Glomerular visceral epithelial cell (primary cell): ENCODE measurements at regions not wholly inside any gene's neighbourhood (a gene's known extent, or its start where the extent isn't known, plus 50 kb on each side); places are given as distances from the start of the nearest gene placed in this dataset.
"Not testable (repeated sequence)": the region's sequence is repeated elsewhere in the genome, so short reads cannot be mapped to it uniquely, and the experiment has no call there.

ENCODE experiments used
- DNase-seq: peaks from one replicate; pipeline ENCODE4 v3.0.0-alpha.2; 2016; ENCODE audit errors: extremely low spot score

- no peak for DNase-seq
Measured at GRCh38 chr6:67224989-67225388, 1410.1 kb upstream of the ADGRB3 start.

GRCh38 chr6:67221226-67221625 is 1413.9 kb upstream of the ADGRB3 start:
- no peak for DNase-seq

DNA sequence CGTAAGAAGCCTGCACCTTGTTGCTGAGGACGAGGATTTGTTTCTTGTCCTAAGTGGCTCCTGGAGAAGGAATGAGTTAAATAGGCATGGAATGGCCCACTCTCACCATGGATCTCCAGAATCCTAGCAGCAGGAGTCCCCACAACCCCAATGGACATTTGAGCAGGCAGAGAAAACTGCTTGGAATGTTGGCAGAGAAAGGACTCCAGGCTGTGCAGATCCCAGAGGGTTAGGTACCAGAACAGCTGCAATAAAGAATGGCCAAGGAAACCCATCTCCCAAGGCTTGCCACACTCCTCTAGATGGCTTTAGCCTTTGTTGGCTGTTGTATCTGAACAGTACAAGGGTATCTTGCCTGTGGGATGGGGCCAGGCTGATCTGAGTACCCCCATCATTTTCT is 1415.7 kb upstream of the ADGRB3 start:
- no peak for DNase-seq

GRCh38 chr6:67212584-67212983 is 1422.5 kb upstream of the ADGRB3 start:
- DNase-seq = no peak

GRCh38 chr6:67210450-67210849 is 1424.6 kb upstream of the ADGRB3 start:
- peak; percentile 5 for DNase-seq

GRCh38 chr6:67201563-67201962 is 1433.5 kb upstream of the ADGRB3 start:
- DNase-seq = no peak

DNA sequence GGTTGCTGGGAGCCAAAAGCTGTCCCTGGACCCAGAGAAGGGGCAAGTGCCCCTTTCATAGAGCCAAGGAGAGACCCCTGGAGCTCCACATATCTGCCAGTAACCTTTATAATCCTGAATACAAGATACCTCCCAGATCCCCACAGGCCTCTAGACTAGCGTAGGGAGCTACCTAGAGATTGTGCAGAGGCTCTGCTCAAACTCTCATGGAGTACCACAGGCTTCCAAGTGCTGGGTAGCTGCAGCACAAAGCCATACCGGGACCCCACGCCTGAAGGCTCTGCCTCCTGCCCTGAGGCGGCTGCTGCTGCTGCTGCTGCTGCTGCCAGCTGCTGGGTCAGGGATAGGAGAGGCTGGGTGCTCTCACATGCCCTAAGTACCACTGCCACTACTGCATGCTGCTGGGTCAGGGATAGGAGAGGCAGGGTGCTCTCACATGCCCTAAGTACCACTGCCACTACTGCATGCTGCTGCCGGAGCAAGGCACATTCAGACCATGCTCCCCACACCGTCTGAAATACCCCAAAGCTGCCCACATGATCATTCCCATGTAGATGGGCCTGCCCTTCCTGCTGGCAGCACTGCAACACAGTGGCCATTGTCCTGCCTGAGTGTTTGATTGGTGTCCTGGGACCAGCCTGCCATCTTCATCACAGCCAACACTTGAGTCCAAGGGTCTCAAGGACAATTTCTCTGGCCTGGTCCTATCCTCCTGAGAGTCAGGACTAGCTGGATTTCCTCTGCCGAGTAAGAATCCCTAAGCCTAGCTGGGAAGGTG is 1434.3 kb upstream of the ADGRB3 start:
- no peak for DNase-seq

- DNase-seq = no peak
Measured at GRCh38 chr6:67199425-67199824, 1435.7 kb upstream of the ADGRB3 start.

DNA sequence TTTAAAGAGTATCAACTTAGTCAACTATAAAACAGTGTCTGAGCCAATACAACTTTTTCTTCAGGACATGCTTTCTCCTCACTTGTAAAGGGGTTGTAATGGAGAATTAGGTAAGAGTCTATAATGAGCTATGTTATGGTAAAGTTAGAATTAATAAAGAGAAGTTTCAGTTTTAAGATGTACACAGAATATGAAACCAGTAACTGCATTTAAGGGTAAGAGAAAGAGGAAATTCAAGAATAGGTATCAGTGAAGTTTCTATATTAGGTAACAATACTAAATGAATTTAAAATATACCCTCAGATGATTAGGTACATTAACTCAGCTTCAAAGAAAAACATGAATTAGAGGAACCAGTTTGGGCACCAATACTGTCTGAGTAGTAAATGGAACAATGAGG is 1444.3 kb upstream of the ADGRB3 start:
- no peak for DNase-seq

GRCh38 chr6:67184405-67184804 is 1450.7 kb upstream of the ADGRB3 start:
- DNase-seq = no peak

- no peak for DNase-seq
Measured at GRCh38 chr6:67175101-67175500, 1460.0 kb upstream of the ADGRB3 start.

- no peak for DNase-seq
Measured at GRCh38 chr6:67165606-67166005, 1458.6 kb upstream of the EYS start.

- no peak for DNase-seq
Measured at GRCh38 chr6:67160820-67161219, 1453.8 kb upstream of the EYS start.

DNA sequence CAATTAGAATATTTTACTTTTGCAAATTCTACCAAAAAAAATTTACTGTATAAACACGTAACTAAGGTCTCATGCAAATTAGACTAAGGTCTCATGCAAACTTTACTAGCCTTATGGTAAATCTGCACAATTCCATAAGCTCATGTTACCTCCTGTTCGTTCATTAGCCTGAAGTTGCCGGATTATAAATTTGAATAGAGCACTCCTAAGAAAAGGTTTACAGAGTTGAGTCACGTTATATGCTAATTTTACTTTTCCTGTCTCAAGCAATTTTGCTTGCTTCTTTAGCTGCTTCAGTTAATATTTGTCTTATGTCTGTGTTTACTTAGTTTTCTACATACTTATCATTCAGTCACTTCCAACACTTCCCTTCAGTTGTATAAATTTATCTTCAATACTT is 1434.0 kb upstream of the EYS start:
- no peak for DNase-seq

DNA sequence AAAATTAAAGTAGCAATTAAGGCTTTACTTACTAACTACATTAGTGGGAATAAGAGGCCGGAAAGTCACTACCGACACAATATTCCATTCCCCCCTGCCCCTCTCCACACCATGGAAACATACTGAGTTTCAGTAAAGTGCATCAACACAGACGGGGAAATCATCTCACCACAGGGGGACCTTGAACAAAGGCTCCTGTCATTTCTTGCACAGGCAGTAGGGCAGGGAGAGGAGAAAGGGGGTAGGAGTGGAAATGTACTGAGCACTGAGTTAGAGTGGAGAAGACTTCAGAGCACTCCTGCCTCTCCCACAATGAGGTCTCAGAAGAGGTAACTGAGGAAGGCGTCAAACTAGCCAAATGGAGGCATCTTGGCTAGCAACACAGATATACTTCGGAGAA is 1426.9 kb upstream of the EYS start:
- DNase-seq = no peak

- DNase-seq = no peak
Measured at GRCh38 chr6:67131827-67132226, 1424.8 kb upstream of the EYS start.

DNA sequence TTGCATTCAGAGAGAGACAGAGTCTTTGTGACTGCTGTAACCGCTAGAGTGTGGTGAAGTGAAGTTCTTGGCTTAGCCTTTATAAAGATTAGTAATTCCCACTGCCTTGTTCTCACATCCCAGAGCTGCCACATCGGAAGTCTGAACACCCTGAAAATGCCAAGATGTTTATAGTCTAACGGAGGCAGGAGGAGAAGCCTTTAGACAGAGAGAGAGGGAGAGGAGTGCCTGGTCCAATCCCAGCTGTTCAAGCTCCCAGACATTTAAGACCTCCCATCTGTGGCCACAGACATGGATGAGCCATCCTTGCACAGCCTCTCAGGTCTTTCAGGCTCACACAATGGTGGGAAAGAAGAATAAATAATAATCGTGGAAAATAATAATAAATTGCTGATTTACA is 1422.8 kb upstream of the EYS start:
- DNase-seq = no peak

GRCh38 chr6:67127041-67127440 is 1420.0 kb upstream of the EYS start:
- no peak for DNase-seq

- DNase-seq = no peak
Measured at GRCh38 chr6:67121115-67121514, 1414.1 kb upstream of the EYS start.

DNA sequence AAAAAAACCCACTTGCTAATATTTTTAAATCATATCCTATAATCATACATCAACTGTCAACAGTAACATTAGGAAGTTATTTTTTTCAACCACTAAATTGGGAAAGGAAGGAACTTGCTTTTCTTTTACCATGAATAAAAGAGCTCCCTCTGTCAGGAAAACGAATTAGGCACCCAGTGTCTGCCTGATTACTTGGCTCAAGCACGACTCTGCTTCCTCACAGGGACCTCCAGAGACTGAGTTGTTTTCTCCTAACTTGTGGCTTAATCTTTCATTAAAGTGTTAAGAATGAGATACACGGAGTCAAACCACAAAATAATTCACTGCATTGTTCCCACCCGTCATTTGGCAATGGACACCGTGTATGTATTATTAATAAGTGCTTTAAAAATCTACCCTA is 1405.1 kb upstream of the EYS start:
- DNase-seq = no peak

GRCh38 chr6:67102743-67103142 is 1395.7 kb upstream of the EYS start:
- DNase-seq = no peak

DNA sequence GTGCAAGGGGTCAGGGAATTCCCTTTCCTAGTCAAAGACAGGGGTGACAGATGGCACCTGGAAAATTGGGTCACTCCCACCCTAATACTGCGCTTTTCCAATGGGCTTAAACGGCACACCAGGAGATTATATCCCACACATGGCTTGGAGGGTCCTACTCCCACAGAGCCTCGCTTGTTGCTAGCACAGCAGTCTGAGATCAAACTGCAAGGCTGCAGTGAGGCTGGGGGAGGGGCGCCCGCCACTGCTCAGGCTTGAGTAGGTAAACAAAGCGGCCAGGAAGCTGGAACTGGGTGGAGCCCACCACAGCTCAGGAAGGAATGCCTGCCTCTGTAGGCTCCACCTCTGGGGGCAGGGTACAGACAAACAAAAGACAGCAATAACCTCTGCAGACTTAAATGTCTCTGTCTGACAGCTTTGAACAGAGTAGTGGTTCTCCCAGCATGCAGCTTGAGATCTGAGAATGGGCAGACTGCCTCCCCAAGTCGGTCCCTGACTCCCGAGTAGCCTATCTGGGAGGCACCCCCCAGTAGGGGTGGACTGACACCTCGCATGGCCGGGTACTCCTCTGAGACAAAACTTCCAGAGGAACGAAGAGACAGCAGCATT is 1388.7 kb upstream of the EYS start:
- DNase-seq = not testable (repeated sequence)

GRCh38 chr6:67094431-67094946 is 1387.5 kb upstream of the EYS start:
- no peak for DNase-seq
